ENCODE measurements at regions not wholly inside any gene's neighbourhood (a gene's known extent, or its start where the extent isn't known, plus 50 kb on each side); places are given as distances from the start of the nearest gene placed in this dataset.

- TF ChIP-seq, protein P1, sequence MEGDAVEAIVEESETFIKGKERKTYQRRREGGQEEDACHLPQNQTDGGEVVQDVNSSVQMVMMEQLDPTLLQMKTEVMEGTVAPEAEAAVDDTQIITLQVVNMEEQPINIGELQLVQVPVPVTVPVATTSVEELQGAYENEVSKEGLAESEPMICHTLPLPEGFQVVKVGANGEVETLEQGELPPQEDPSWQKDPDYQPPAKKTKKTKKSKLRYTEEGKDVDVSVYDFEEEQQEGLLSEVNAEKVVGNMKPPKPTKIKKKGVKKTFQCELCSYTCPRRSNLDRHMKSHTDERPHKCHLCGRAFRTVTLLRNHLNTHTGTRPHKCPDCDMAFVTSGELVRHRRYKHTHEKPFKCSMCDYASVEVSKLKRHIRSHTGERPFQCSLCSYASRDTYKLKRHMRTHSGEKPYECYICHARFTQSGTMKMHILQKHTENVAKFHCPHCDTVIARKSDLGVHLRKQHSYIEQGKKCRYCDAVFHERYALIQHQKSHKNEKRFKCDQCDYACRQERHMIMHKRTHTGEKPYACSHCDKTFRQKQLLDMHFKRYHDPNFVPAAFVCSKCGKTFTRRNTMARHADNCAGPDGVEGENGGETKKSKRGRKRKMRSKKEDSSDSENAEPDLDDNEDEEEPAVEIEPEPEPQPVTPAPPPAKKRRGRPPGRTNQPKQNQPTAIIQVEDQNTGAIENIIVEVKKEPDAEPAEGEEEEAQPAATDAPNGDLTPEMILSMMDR (IDR thresholded peaks at IDR 0.05), result no peak
- TF ChIP-seq POLR2AphosphoS5 (IDR thresholded peaks at IDR 0.05) (no peak), POLR2A (IDR thresholded peaks at IDR 0.05; ENCODE audit: low read depth) (no peak), EP300 (IDR thresholded peaks at IDR 0.05) (no peak)
Measured at GRCh38 chr3:3685721-3686120, 113.5 kb upstream of the LRRN1 start.
